ENCODE measurements at regions not wholly inside any gene's neighbourhood (a gene's known extent, or its start where the extent isn't known, plus 50 kb on each side); places are given as distances from the start of the nearest gene placed in this dataset.

DNA sequence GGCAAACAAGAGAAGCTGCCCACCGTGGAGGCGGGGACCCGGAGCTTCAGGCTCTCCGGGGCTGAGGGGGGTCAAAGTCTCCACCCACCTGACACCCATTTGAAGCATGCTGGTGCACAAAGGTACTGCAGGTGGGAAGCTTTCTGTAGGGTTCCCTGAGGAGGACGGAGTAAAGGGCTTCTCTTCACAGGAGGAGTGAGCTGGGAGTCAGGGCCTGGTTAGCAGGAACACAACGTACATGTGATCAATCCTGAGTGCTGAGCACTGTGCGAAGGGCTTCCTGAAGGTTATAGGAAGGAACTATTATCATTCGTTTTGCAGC lies 252.9 kb upstream of the RPL38 start:
- no peak for TF ChIP-seq POLR2A (IDR thresholded peaks at IDR 0.05)
- TF ChIP-seq, protein P1, sequence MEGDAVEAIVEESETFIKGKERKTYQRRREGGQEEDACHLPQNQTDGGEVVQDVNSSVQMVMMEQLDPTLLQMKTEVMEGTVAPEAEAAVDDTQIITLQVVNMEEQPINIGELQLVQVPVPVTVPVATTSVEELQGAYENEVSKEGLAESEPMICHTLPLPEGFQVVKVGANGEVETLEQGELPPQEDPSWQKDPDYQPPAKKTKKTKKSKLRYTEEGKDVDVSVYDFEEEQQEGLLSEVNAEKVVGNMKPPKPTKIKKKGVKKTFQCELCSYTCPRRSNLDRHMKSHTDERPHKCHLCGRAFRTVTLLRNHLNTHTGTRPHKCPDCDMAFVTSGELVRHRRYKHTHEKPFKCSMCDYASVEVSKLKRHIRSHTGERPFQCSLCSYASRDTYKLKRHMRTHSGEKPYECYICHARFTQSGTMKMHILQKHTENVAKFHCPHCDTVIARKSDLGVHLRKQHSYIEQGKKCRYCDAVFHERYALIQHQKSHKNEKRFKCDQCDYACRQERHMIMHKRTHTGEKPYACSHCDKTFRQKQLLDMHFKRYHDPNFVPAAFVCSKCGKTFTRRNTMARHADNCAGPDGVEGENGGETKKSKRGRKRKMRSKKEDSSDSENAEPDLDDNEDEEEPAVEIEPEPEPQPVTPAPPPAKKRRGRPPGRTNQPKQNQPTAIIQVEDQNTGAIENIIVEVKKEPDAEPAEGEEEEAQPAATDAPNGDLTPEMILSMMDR (IDR thresholded peaks at IDR 0.05) = no peak

Data from transverse colon (tissue), 3 donors.